Thymus (tissue), 11 donors: ENCODE measurements at regions not wholly inside any gene's neighbourhood (a gene's known extent, or its start where the extent isn't known, plus 50 kb on each side); places are given as distances from the start of the nearest gene placed in this dataset.

Experiments used
- DNase-seq, 9 donors: peaks; one replicate each; pipeline ENCODE4 v3.0.0-alpha.2; 2013; ENCODE audit warnings: low spot score in 9 of 9, low read depth in 6 of 9, missing footprints in 1 of 9
- H3K27ac ChIP-seq, 2 donors: one replicate each; pipeline ENCODE4 v1.5.1; 2013; ENCODE audit warnings: control low read depth in 1 of 2, low read depth in 1 of 2, low read length in 1 of 2, mild to moderate bottlenecking in 1 of 2, moderate library complexity in 1 of 2
- H3K27me3 ChIP-seq, 2 donors: one replicate each; pipeline ENCODE4 v1.5.1; 2013; ENCODE audit warnings: low read length in 1 of 2; ENCODE audit not compliant: control insufficient read depth in 2 of 2, insufficient read depth in 1 of 2
- H3K36me3 ChIP-seq, 2 donors: one replicate each; pipeline ENCODE4 v1.5.1; 2013; ENCODE audit warnings: low read length in 1 of 2, mild to moderate bottlenecking in 1 of 2, moderate library complexity in 1 of 2; ENCODE audit not compliant: control insufficient read depth in 2 of 2, insufficient read depth in 2 of 2
- H3K4me1 ChIP-seq, 2 donors: one replicate each; pipeline ENCODE4 v1.5.1; 2013; ENCODE audit warnings: low read length in 2 of 2; ENCODE audit not compliant: control insufficient read depth in 2 of 2, insufficient read depth in 2 of 2
- H3K4me3 ChIP-seq, 2 donors: one replicate each; pipeline ENCODE4 v1.5.1; 2013; ENCODE audit warnings: low read length in 2 of 2, control low read depth in 1 of 2, mild to moderate bottlenecking in 1 of 2
- H3K9me3 ChIP-seq, 2 donors: one replicate each; pipeline ENCODE4 v1.5.1; 2013; ENCODE audit warnings: low read length in 1 of 2, mild to moderate bottlenecking in 1 of 2; ENCODE audit not compliant: control insufficient read depth in 2 of 2, insufficient read depth in 1 of 2
- WGBS: extraction: QIAGEN DNeasy Blood & Tissue Kit; methylation state at CpG from one replicate; pipeline ENCODE4 v1.1.7; 2013; 5-methylcytosine and 5-hydroxymethylcytosine counted together
- donor health status: healthy.

GRCh38 chr2:2732331-2733119 lies 401.4 kb upstream of the MYT1L start:
- 90% methylated on average over 17 of the region's 17 CpGs for WGBS
- Histone ChIP-seq H3K36me3 (no peaks in the 10 kb centered on the region), H3K4me3 (no peak overlapping the region), H3K27me3 (peaks cover 0 to 4% of the 10 kb centered on the region in 2 donors), H3K4me1 (no peaks in the 10 kb centered on the region), H3K9me3 (no peaks in the 10 kb centered on the region), H3K27ac (no peak overlapping the region)
- no peak for DNase-seq

GRCh38 chr2:2731816-2732284 lies 400.8 kb upstream of the MYT1L start:
- Histone ChIP-seq H3K36me3 (no peaks in the 10 kb centered on the region), H3K27me3 (peaks cover 0 to 4% of the 10 kb centered on the region in 2 donors), H3K9me3 (no peaks in the 10 kb centered on the region), H3K4me3 (no peak overlapping the region), H3K27ac (no peak overlapping the region), H3K4me1 (no peaks in the 10 kb centered on the region)
- no peak for DNase-seq
- 96% methylated on average over 19 of the region's 19 CpGs for WGBS

GRCh38 chr2:2731101-2731815 lies 400.2 kb upstream of the MYT1L start:
- Histone ChIP-seq H3K9me3 (no peaks in the 10 kb centered on the region), H3K4me3 (no peak overlapping the region), H3K27me3 (peaks cover 0 to 4% of the 10 kb centered on the region in 2 donors), H3K27ac (no peak overlapping the region), H3K36me3 (no peaks in the 10 kb centered on the region), H3K4me1 (no peaks in the 10 kb centered on the region)
- no peak for DNase-seq
- 95% methylated on average over 21 of the region's 21 CpGs for WGBS

- Histone ChIP-seq H3K9me3 (no peaks in the 10 kb centered on the region), H3K27me3 (peaks cover 0 to 4% of the 10 kb centered on the region in 2 donors), H3K27ac (no peak overlapping the region), H3K36me3 (no peaks in the 10 kb centered on the region), H3K4me1 (no peaks in the 10 kb centered on the region), H3K4me3 (no peak overlapping the region)
- WGBS = 96% methylated on average over 18 of the region's 18 CpGs
- no peak for DNase-seq
Observed at GRCh38 chr2:2730301-2730833, 399.3 kb upstream of the MYT1L start.

- no peak overlapping the region for H3K27ac ChIP-seq
- WGBS = 88% methylated on average over 9 of the region's 9 CpGs
- H3K4me3 ChIP-seq = no peak overlapping the region
- H3K9me3 ChIP-seq = no peaks in the 10 kb centered on the region
- H3K36me3 ChIP-seq = no peaks in the 10 kb centered on the region
- H3K4me1 ChIP-seq = no peaks in the 10 kb centered on the region
- peaks cover 0 to 4% of the 10 kb centered on the region in 2 donors for H3K27me3 ChIP-seq
- no peak for DNase-seq
Observed at GRCh38 chr2:2729246-2729645, 398.2 kb upstream of the MYT1L start.

GRCh38 chr2:2728635-2729034 lies 397.6 kb upstream of the MYT1L start:
- no peaks in the 10 kb centered on the region for H3K4me1 ChIP-seq
- WGBS = 92% methylated on average over 18 of the region's 18 CpGs
- no peak for DNase-seq
- H3K9me3 ChIP-seq = no peaks in the 10 kb centered on the region
- no peak overlapping the region for H3K27ac ChIP-seq
- H3K4me3 ChIP-seq = no peak overlapping the region
- H3K36me3 ChIP-seq = no peaks in the 10 kb centered on the region
- H3K27me3 ChIP-seq = no peaks in the 10 kb centered on the region

GRCh38 chr2:2727876-2728511 lies 396.9 kb upstream of the MYT1L start:
- 97% methylated on average over 18 of the region's 18 CpGs for WGBS
- DNase-seq = no peak
- Histone ChIP-seq H3K9me3 (no peaks in the 10 kb centered on the region), H3K27ac (no peak overlapping the region), H3K4me1 (no peaks in the 10 kb centered on the region), H3K36me3 (no peaks in the 10 kb centered on the region), H3K27me3 (no peaks in the 10 kb centered on the region), H3K4me3 (no peak overlapping the region)

- Histone ChIP-seq H3K4me3 (no peak overlapping the region), H3K9me3 (no peaks in the 10 kb centered on the region), H3K27me3 (no peaks in the 10 kb centered on the region), H3K36me3 (no peaks in the 10 kb centered on the region), H3K27ac (no peak overlapping the region), H3K4me1 (no peaks in the 10 kb centered on the region)
- no peak for DNase-seq
- 94% methylated on average over 11 of the region's 11 CpGs for WGBS
Observed at GRCh38 chr2:2726163-2726562, 395.1 kb upstream of the MYT1L start.

- Histone ChIP-seq H3K4me3 (no peak overlapping the region), H3K36me3 (no peaks in the 10 kb centered on the region), H3K4me1 (no peaks in the 10 kb centered on the region), H3K27me3 (no peaks in the 10 kb centered on the region), H3K27ac (no peak overlapping the region), H3K9me3 (no peaks in the 10 kb centered on the region)
- WGBS = 91% methylated on average over 3 of the region's 3 CpGs
- no peak for DNase-seq
Observed at GRCh38 chr2:2723064-2723463, 392.0 kb upstream of the MYT1L start.
